DOHH2 (cell line): ENCODE measurements at regions not wholly inside any gene's neighbourhood (a gene's known extent, or its start where the extent isn't known, plus 50 kb on each side); places are given as distances from the start of the nearest gene placed in this dataset.

Source experiments
- H3F3A ChIP-seq: fragments of 200-600 bp; sonication (generic), shearing (Covaris generic); 2 replicates; pipeline ENCODE4 v1.6.0; 2016; ENCODE audit warnings: antibody characterized with exemption, mild to moderate bottlenecking; ENCODE audit not compliant: control insufficient read depth, insufficient read depth
- H3K27ac ChIP-seq: fragments of 200-600 bp; sonication (generic); 2 replicates; pipeline ENCODE4 v1.5.1; 2014; ENCODE audit warnings: low read depth, mild to moderate bottlenecking, low read length, moderate library complexity
- H3K27me3 ChIP-seq: fragments of 200-600 bp; sonication (generic); 2 replicates; pipeline ENCODE4 v1.6.1; 2014; ENCODE audit warnings: mild to moderate bottlenecking, low read length, mixed read lengths; ENCODE audit not compliant: control insufficient read depth
- H3K36me3 ChIP-seq: fragments of 200-600 bp; sonication (generic); 2 replicates; pipeline ENCODE4 v1.6.1; 2014; ENCODE audit warnings: mild to moderate bottlenecking, low read length, moderate library complexity, mixed read lengths; ENCODE audit not compliant: control insufficient read depth
- H3K4me1 ChIP-seq: fragments of 200-600 bp; sonication (generic); 2 replicates; pipeline ENCODE4 v1.6.1; 2014; ENCODE audit warnings: mild to moderate bottlenecking, low read length, mixed read lengths; ENCODE audit not compliant: control insufficient read depth
- H3K4me2 ChIP-seq: fragments of 200-600 bp; sonication (generic); 2 replicates; pipeline ENCODE4 v1.6.0; 2014; ENCODE audit warnings: mild to moderate bottlenecking, low read length, moderate library complexity
- H3K4me3 ChIP-seq: fragments of 200-600 bp; sonication (generic); 2 replicates; pipeline ENCODE4 v1.5.1; 2014; ENCODE audit warnings: mild to moderate bottlenecking, low read length, mixed read lengths
- H3K79me2 ChIP-seq: fragments of 200-600 bp; sonication (generic); 2 replicates; pipeline ENCODE4 v1.6.1; 2014; ENCODE audit warnings: mild to moderate bottlenecking, low read length, mixed read lengths; ENCODE audit not compliant: control insufficient read depth
- H3K9me2 ChIP-seq: fragments of 200-600 bp; sonication (generic); replicated peaks from 2 replicates; pipeline ENCODE4 v1.6.1; 2014; ENCODE audit warnings: mild to moderate bottlenecking, low read length, mixed read lengths; ENCODE audit not compliant: control insufficient read depth
- H3K9me3 ChIP-seq: fragments of 200-600 bp; sonication (generic); 2 replicates; pipeline ENCODE4 v1.6.1; 2014; ENCODE audit warnings: antibody characterized with exemption, low read length, mixed read lengths; ENCODE audit not compliant: control insufficient read depth, insufficient read depth
- H4K20me1 ChIP-seq: fragments of 200-600 bp; sonication (generic); 2 replicates; pipeline ENCODE4 v1.6.0; 2014; ENCODE audit warnings: low read depth, mild to moderate bottlenecking, antibody characterized with exemption, low read length, moderate library complexity; ENCODE audit not compliant: control insufficient read depth, insufficient read depth
- EZH2phosphoT487 ChIP-seq: fragments of 200-600 bp; sonication (generic); IDR thresholded peaks from 2 replicates; pipeline ENCODE4 v1.6.1; 2017; ENCODE audit warnings: borderline replicate concordance, mild to moderate bottlenecking, antibody characterized with exemption, low read length, moderate library complexity, mixed read lengths
- TF ChIP-seq, protein P1 (sequence below): fragments of 200-600 bp; sonication (generic); IDR thresholded peaks from one replicate; pipeline ENCODE4 v1.5.1; 2014; ENCODE audit warnings: antibody characterized with exemption, mild to moderate bottlenecking, low read depth, low read length; ENCODE audit not compliant: poor library complexity, severe bottlenecking

DNA sequence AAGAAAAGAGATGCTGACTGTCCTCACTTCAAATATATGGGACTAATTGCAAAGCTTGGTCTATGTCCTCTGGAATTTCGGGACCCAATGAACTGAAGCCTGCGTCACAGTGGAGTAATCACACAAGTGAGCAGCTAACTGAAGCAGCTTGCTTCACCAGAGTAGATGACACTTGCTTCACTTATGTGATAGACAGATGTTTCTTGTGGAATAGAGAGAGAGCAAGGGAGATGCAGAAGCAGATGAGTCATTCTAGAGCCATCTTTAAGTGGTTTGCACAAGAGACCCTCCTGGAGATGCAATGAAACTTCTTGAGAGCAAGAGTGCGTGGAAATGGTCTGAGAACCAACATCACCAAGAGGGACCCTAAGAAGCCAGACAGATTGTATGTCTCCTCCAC lies 1537.1 kb upstream of the FLRT2 start:
- Histone ChIP-seq H3K36me3 (no peaks in the 10 kb centered on the region), H4K20me1 (no peaks in the 10 kb centered on the region), H3K4me1 (no peaks in the 10 kb centered on the region), H3K27ac (no peak overlapping the region), H3K9me3 (no peaks in the 10 kb centered on the region), H3K9me2 (no peaks in the 10 kb centered on the region), H3K27me3 (no peaks in the 10 kb centered on the region), H3F3A (no peaks in the 10 kb centered on the region), H3K79me2 (no peaks in the 10 kb centered on the region), H3K4me2 (no peak overlapping the region), H3K4me3 (no peak overlapping the region)
- TF ChIP-seq EZH2phosphoT487 = no peak
- TF ChIP-seq, protein P1, sequence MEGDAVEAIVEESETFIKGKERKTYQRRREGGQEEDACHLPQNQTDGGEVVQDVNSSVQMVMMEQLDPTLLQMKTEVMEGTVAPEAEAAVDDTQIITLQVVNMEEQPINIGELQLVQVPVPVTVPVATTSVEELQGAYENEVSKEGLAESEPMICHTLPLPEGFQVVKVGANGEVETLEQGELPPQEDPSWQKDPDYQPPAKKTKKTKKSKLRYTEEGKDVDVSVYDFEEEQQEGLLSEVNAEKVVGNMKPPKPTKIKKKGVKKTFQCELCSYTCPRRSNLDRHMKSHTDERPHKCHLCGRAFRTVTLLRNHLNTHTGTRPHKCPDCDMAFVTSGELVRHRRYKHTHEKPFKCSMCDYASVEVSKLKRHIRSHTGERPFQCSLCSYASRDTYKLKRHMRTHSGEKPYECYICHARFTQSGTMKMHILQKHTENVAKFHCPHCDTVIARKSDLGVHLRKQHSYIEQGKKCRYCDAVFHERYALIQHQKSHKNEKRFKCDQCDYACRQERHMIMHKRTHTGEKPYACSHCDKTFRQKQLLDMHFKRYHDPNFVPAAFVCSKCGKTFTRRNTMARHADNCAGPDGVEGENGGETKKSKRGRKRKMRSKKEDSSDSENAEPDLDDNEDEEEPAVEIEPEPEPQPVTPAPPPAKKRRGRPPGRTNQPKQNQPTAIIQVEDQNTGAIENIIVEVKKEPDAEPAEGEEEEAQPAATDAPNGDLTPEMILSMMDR = no peak

DNA sequence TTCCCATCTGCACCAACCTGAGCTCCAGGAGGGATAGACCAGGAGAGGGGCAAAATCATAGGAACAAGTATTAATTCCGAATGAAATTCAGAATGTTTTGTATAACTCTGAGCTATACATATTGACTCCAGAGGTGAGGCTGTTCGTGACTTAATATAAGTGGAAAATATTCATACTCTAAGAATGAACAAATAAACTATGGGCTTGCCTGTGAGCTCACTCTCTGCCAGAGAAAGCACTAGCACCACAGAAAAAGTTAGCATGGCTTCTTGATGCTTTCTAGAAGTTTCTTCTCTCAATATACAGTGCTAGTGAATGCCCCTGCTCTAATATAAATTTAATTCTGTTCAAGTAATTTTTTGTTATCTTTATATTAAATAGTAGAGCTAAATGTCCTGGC lies 1536.4 kb upstream of the FLRT2 start:
- Histone ChIP-seq H3K4me3 (no peak overlapping the region), H3K4me1 (no peaks in the 10 kb centered on the region), H4K20me1 (no peaks in the 10 kb centered on the region), H3F3A (no peaks in the 10 kb centered on the region), H3K4me2 (no peak overlapping the region), H3K27me3 (no peaks in the 10 kb centered on the region), H3K9me3 (no peaks in the 10 kb centered on the region), H3K79me2 (no peaks in the 10 kb centered on the region), H3K27ac (no peak overlapping the region), H3K36me3 (no peaks in the 10 kb centered on the region), H3K9me2 (no peaks in the 10 kb centered on the region)
- TF ChIP-seq, protein P1 = no peak
- no peak for TF ChIP-seq EZH2phosphoT487

DNA sequence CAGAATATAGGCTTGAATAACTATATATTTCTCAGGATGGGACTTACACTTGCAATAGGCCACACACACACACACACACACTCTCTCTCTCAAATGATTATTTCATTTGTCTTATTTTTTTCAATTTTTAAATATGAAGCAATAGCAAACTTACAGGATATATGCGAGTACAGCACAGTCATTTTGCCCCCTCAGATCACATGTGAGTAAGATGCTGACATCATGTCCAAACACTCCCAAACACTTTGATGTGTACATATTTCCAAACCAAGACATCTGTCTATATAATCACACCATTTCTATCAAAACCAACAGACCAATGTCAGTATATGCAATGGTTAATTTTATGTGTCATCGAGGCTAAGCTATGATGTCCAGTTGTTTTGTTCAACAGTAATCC lies 1535.9 kb upstream of the FLRT2 start:
- Histone ChIP-seq H3F3A (no peaks in the 10 kb centered on the region), H3K9me2 (no peaks in the 10 kb centered on the region), H3K27ac (no peak overlapping the region), H3K36me3 (no peaks in the 10 kb centered on the region), H3K79me2 (no peaks in the 10 kb centered on the region), H3K9me3 (no peaks in the 10 kb centered on the region), H3K4me1 (no peaks in the 10 kb centered on the region), H3K4me3 (no peak overlapping the region), H3K27me3 (no peaks in the 10 kb centered on the region), H4K20me1 (no peaks in the 10 kb centered on the region), H3K4me2 (no peak overlapping the region)
- TF ChIP-seq, protein P1 = no peak
- no peak for TF ChIP-seq EZH2phosphoT487

DNA sequence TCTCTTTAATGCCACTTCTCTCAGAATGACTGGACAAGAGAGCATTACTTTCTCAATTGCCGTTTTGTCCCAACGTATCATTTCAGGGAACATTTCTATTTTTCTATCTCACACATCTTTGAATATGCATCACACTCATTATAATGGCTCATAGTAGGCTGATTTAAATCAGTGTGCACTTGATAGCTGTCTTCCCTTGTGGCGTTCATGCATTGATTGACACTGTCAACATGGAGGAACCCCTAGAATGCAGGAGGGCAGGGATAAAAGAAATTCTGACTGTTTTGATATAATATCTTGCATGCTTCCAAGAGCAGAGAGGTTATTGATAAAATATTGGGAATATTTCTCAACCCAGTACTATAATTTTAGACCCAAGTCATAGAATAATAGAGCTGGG lies 1528.9 kb upstream of the FLRT2 start:
- H3F3A ChIP-seq = no peaks in the 10 kb centered on the region
- no peaks in the 10 kb centered on the region for H3K9me3 ChIP-seq
- H3K36me3 ChIP-seq = no peaks in the 10 kb centered on the region
- H3K27me3 ChIP-seq = no peaks in the 10 kb centered on the region
- H3K4me3 ChIP-seq = no peak overlapping the region
- H3K79me2 ChIP-seq = no peaks in the 10 kb centered on the region
- no peaks in the 10 kb centered on the region for H3K9me2 ChIP-seq
- H3K4me1 ChIP-seq = no peaks in the 10 kb centered on the region
- H4K20me1 ChIP-seq = no peaks in the 10 kb centered on the region
- TF ChIP-seq, protein P1 = no peak
- no peak for TF ChIP-seq EZH2phosphoT487
- H3K4me2 ChIP-seq = no peak overlapping the region
- no peak overlapping the region for H3K27ac ChIP-seq
